Neural crest cell (in vitro differentiated cells): ENCODE measurements at regions not wholly inside any gene's neighbourhood (a gene's known extent, or its start where the extent isn't known, plus 50 kb on each side); places are given as distances from the start of the nearest gene placed in this dataset.
"Not testable (repeated sequence)": the region's sequence is repeated elsewhere in the genome, so short reads cannot be mapped to it uniquely, and the experiment has no call there.

Experiments
- DNase-seq: peaks from one replicate; pipeline ENCODE4 v3.0.0; 2021; ENCODE audit warnings: low read depth, mixed read lengths, low spot score
- H3K27ac Mint-ChIP-seq: one replicate; pipeline ENCODE4 v1.8.0; 2021; ENCODE audit warnings: mild to moderate bottlenecking, mixed read lengths; ENCODE audit not compliant: unreplicated experiment
- H3K27me3 Mint-ChIP-seq: 2 replicates; pipeline ENCODE4 v1.8.0; 2021; ENCODE audit warnings: low read depth, mild to moderate bottlenecking, mixed read lengths
- H3K36me3 Mint-ChIP-seq: 2 replicates; pipeline ENCODE4 v1.8.0; 2021; ENCODE audit warnings: low read depth, mild to moderate bottlenecking, mixed read lengths
- H3K4me1 Mint-ChIP-seq: 2 replicates; pipeline ENCODE4 v1.8.0; 2021; ENCODE audit warnings: mixed read lengths
- H3K4me3 Mint-ChIP-seq: one replicate; pipeline ENCODE4 v1.8.0; 2021; ENCODE audit warnings: mild to moderate bottlenecking, mixed read lengths
- H3K9me3 Mint-ChIP-seq: 2 replicates; pipeline ENCODE4 v1.8.0; 2021; ENCODE audit warnings: mixed read lengths
- TF ChIP-seq, protein P1 (sequence below): fragments of 200-600 bp; sonication (generic); conservative IDR thresholded peaks from 2 replicates; pipeline ENCODE4 v1.5.0; 2021; ENCODE audit warnings: antibody characterized with exemption, mild to moderate bottlenecking

DNA sequence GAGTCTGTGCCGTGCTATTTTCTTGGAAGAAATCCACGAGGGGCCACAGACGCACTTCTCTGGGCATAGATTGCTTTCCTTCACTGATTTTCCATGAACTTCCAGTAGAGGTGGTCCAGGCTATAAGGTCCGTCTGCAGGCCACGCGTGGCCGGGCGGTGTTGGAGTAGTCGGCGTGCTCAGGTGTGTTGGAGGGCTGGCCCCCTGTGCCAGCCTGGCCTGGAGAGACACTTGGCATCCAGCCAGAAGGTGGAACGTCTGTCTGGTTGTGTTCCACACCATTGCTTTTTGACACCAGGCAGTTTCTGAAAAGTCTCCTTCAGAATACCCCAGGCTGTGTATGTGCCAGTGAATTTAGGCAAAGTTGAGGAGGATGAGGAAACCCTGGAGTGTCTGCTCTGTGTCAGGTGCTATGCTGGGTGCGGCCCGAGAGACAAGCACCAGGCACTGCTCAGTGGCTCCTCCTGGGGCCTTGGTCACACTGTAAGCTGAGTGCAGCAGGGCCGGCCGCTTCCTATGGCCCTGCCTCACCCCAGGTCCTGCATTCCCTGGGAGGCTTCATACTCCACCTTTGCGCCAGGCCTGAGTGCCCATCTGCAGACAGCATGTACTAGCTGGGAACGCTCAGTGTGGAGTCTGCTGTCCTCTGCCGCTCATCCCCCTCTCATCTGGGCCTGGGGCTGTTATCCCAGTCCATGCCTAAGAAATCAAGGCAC lies 52.1 kb upstream of the TAMM41 start:
- Mint-ChIP-seq H3K27me3 (peaks cover 32% of the 10 kb centered on the region), H3K27ac (no peak overlapping the region), H3K9me3 (peaks cover 6% of the 10 kb centered on the region), H3K4me3 (no peak overlapping the region), H3K4me1 (no peaks in the 10 kb centered on the region), H3K36me3 (peaks cover 5% of the 10 kb centered on the region)
- no peak for DNase-seq
- TF ChIP-seq, protein P1, sequence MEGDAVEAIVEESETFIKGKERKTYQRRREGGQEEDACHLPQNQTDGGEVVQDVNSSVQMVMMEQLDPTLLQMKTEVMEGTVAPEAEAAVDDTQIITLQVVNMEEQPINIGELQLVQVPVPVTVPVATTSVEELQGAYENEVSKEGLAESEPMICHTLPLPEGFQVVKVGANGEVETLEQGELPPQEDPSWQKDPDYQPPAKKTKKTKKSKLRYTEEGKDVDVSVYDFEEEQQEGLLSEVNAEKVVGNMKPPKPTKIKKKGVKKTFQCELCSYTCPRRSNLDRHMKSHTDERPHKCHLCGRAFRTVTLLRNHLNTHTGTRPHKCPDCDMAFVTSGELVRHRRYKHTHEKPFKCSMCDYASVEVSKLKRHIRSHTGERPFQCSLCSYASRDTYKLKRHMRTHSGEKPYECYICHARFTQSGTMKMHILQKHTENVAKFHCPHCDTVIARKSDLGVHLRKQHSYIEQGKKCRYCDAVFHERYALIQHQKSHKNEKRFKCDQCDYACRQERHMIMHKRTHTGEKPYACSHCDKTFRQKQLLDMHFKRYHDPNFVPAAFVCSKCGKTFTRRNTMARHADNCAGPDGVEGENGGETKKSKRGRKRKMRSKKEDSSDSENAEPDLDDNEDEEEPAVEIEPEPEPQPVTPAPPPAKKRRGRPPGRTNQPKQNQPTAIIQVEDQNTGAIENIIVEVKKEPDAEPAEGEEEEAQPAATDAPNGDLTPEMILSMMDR = no peak

DNA sequence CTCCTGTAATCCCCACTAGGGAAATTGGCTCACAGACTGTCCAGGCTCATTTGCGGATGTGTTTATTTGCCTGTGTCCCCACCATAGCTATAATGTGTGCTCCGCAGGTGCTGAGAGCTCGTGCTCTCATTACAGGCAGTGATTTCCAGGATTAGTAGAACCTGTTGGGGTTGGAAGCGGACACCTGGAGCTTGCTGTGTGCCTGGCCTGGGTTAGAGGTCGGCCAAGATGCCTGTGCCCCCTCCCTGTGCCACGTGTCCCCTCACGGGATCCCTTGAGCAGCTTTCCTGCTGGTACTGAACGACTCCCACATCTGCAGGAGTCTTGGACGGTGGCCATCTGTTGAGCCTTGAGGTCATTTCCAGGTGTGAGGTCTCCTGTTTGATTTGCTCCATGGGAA lies 52.7 kb upstream of the TAMM41 start:
- not testable (repeated sequence) for H3K27ac Mint-ChIP-seq, H3K4me3 Mint-ChIP-seq, H3K4me1 Mint-ChIP-seq, H3K36me3 Mint-ChIP-seq, DNase-seq, H3K9me3 Mint-ChIP-seq
- peaks cover 25% of the 10 kb centered on the region for H3K27me3 Mint-ChIP-seq

DNA sequence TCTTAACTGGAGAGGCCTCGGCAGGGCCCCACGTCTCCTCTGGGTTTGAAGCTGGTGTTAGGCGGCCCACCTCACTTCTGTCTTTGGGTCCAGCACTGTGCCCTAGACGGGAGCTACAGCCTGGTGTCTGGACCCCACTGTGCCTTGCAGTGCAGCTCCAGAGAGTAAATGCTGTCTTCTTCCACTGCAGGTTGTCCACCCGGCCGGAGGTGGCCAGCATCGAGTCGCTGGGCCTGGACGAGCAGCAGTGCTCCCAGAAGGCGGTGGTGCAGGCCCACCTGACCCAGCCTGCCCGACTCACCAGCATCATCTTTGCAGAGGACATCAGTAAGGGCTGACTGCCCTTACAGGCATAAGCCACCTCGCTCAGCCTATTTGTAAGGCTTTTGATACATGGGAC lies 53.1 kb upstream of the TAMM41 start:
- H3K36me3 Mint-ChIP-seq = no peaks in the 10 kb centered on the region
- peaks cover 22% of the 10 kb centered on the region for H3K27me3 Mint-ChIP-seq
- no peak overlapping the region for H3K4me3 Mint-ChIP-seq
- TF ChIP-seq, protein P1 = no peak
- DNase-seq = no peak
- H3K9me3 Mint-ChIP-seq = no peaks in the 10 kb centered on the region
- no peak overlapping the region for H3K27ac Mint-ChIP-seq
- H3K4me1 Mint-ChIP-seq = no peaks in the 10 kb centered on the region

DNA sequence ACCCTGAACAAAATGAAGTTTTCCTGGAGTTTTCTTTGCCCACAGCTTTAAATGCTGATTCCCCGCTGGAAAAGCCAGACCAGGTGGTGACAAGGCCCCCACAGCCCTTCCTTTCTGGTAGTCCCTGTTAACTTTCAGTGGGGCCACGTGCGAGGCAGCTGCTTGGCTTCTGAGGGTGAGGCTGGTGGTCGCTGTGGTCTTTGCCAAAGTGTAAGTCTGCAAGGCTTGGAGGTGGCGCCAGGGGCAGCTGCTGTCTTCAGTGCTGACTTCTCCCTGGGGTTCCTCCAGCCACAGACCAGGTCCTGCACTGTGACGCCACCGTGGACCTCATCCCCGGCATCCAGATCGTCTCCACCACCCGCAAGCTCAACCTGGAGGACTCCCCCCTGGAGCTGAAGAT lies 54.1 kb upstream of the TAMM41 start:
- Mint-ChIP-seq H3K4me3 (no peak overlapping the region), H3K27ac (no peak overlapping the region), H3K36me3 (no peaks in the 10 kb centered on the region), H3K27me3 (peaks cover 19% of the 10 kb centered on the region), H3K9me3 (no peaks in the 10 kb centered on the region), H3K4me1 (no peaks in the 10 kb centered on the region)
- no peak for DNase-seq
- TF ChIP-seq, protein P1 = no peak

DNA sequence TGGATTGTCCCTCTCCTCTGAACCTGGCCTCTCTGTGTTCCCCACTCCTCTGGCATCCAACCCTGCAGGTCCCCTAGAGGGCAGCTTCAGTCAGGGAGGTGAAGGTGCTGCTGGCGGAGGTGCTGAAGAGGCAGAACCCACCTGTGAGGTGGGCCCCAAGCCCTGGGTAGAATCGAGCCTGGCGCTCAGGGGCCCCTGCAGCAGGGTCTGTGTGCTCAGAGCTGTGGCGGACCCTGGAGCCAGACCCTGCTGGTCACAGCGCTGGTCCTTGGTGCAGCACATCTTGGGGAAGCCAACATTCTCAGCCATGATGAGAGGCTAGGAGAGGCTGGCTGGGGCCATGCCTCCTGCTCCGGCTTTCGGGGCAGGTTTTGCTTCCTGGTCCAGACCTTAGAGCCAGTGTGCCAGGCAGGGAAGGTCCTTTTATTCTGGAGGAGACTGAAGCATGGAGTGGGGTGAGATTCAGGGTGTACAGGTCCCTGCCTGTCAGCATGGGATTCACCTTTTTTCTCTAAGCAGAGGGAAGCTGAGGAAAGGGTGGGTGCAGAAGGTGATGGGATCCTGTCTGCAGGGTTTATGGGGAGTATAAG lies 54.7 kb upstream of the TAMM41 start:
- Mint-ChIP-seq H3K4me3 (no peak overlapping the region), H3K4me1 (no peaks in the 10 kb centered on the region), H3K36me3 (no peaks in the 10 kb centered on the region), H3K9me3 (no peaks in the 10 kb centered on the region), H3K27me3 (peaks cover 16% of the 10 kb centered on the region), H3K27ac (no peak overlapping the region)
- TF ChIP-seq, protein P1 = no peak
- DNase-seq = no peak

DNA sequence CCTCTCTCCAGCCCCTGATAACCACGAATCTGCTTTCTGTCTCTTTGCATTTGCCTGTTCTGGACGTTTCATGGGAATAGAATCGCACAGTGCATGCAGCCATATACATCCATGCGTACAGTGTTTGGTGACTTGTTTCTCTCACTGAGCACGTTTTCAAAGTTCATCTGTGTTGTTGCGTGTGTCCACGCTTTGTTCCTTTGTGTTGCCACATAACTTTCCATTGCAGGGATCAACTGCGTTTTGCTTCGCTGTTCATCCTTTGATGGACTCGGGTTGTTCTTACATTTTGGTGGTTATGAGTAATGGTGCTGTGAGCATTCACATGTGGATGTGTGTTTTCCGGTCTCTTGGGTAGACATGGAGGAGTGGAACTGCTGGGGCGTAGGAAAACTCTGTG lies 56.4 kb upstream of the TAMM41 start:
- no peak overlapping the region for H3K4me3 Mint-ChIP-seq
- H3K27me3 Mint-ChIP-seq = peaks cover under 1% of the 10 kb centered on the region
- no peaks in the 10 kb centered on the region for H3K36me3 Mint-ChIP-seq
- H3K9me3 Mint-ChIP-seq = no peaks in the 10 kb centered on the region
- H3K4me1 Mint-ChIP-seq = no peaks in the 10 kb centered on the region
- H3K27ac Mint-ChIP-seq = no peak overlapping the region
- TF ChIP-seq, protein P1 = no peak
- no peak for DNase-seq
